Caco-2 (cell line): ENCODE measurements at regions not wholly inside any gene's neighbourhood (a gene's known extent, or its start where the extent isn't known, plus 50 kb on each side); places are given as distances from the start of the nearest gene placed in this dataset.

Source experiments
- BruUV-seq: library from RNA; stranded (reverse); fragments of 400-500 nt; replicated peaks from 2 replicates; lab custom pipeline; 2021; lab: Mats Ljungman, UMichigan
- CTCF ChIA-PET: fragments of 300-600 bp; sonication (Branson Sonifier 250); formaldehyde crosslinking; loops from one replicate; lab custom pipeline; 2022; ENCODE audit warnings: antibody characterized with exemption; lab: Charles Lee
- POLR2A ChIA-PET: fragments of 300-600 bp; sonication (Branson Sonifier 250); formaldehyde crosslinking; loops from one replicate; lab custom pipeline; 2022; ENCODE audit warnings: antibody characterized with exemption; lab: Charles Lee
- DNase-seq, 2 experiments: peaks; one replicate each; pipeline versions ENCODE4 v3.0.0 to v3.0.0-alpha.2; 2020 to 2022
- H3K27me3 ChIP-seq: replicated peaks from 2 replicates; pipeline ENCODE4 v1.6.0; 2011; ENCODE audit warnings: low read length; ENCODE audit not compliant: control insufficient read depth, insufficient read depth
- H3K36me3 ChIP-seq: 2 replicates; pipeline ENCODE4 v1.5.1; 2011; ENCODE audit warnings: low read length; ENCODE audit not compliant: control insufficient read depth, insufficient read depth
- H3K4me1 ChIP-seq: fragments of 250-450 bp; sonication (Bioruptor Pico); 2 replicates; pipeline ENCODE4 v1.5.1; 2020; ENCODE audit warnings: mild to moderate bottlenecking
- H3K4me3 ChIP-seq: 2 replicates; pipeline ENCODE4 v1.5.1; 2011; ENCODE audit warnings: low read depth, mild to moderate bottlenecking, control low read depth, low read length
- H3K9me3 ChIP-seq: fragments of 250-450 bp; sonication (Bioruptor Pico); 2 replicates; pipeline ENCODE4 v1.5.1; 2020; ENCODE audit warnings: mild to moderate bottlenecking, moderate library complexity
- H3K27ac Mint-ChIP-seq: one replicate; pipeline ENCODE4 v1.8.0; 2022; ENCODE audit warnings: mixed read lengths; ENCODE audit not compliant: unreplicated experiment
- H3K27me3 Mint-ChIP-seq: one replicate; pipeline ENCODE4 v1.8.0; 2022; ENCODE audit warnings: mixed read lengths; ENCODE audit not compliant: insufficient read depth, unreplicated experiment
- H3K36me3 Mint-ChIP-seq: one replicate; pipeline ENCODE4 v1.8.0; 2022; ENCODE audit warnings: mild to moderate bottlenecking, mixed read lengths; ENCODE audit not compliant: insufficient read depth, unreplicated experiment
- H3K4me1 Mint-ChIP-seq: one replicate; pipeline ENCODE4 v1.8.0; 2022; ENCODE audit warnings: low read depth, mixed read lengths; ENCODE audit not compliant: unreplicated experiment
- H3K4me3 Mint-ChIP-seq: one replicate; pipeline ENCODE4 v1.8.0; 2022; ENCODE audit warnings: mild to moderate bottlenecking, moderate library complexity, mixed read lengths; ENCODE audit not compliant: unreplicated experiment
- H3K9me3 Mint-ChIP-seq: one replicate; pipeline ENCODE4 v1.8.0; 2022; ENCODE audit warnings: mixed read lengths; ENCODE audit not compliant: unreplicated experiment
- intact Hi-C: fragments of 100-400 bp; cut with micrococcal nuclease; formaldehyde crosslinking; loops from one replicate; pipeline ENCODE4 v1.10.0; 2022; ENCODE audit not compliant: unreplicated experiment
- TF ChIP-seq, protein P1 (sequence below), 2 experiments: fragments of 200-600 bp in 1 of 2; IDR thresholded peaks; 1 replicate in 1 of 2; 2 replicates in 1 of 2; pipeline versions ENCODE4 v1.5.1 to v1.8.0; 2011 to 2022; ENCODE audit warnings: antibody characterized with exemption in 1 of 2, control low read depth in 1 of 2, inconsistent platforms in 1 of 2, low read depth in 1 of 2, low read length in 1 of 2, mild to moderate bottlenecking in 1 of 2, moderate library complexity in 1 of 2; ENCODE audit not compliant: insufficient read depth in 1 of 2, severe bottlenecking in 1 of 2, unreplicated experiment in 1 of 2

DNA sequence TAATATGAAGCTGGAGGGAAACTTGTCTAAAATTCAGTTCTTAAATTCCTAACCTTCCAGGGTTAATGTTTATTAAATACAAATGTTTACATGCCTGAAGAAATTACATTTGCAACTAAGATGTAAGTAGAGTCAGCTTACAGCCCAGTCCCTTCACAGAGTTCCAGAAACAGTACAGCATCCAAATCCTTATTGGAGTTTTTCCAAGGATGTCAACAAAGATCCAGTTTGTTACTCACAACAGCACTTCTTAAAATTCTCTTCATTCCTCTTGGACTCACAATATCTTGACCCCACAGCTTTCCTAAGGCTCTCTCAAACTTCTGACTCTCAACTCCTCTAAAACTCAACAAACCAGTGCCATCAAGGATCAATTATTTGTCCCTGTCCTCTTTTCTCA lies 50.1 kb upstream of the RWDD3 start:
- no peaks in the 10 kb centered on the region for H3K9me3 ChIP-seq

More for the DNA sequence above, 50.1 kb upstream of the RWDD3 start:
- ChIA-PET CTCF (no interaction called here), POLR2A (no interaction called here)
- Mint-ChIP-seq H3K27me3 (no peaks in the 10 kb centered on the region), H3K4me1 (no peaks in the 10 kb centered on the region), H3K27ac (no peak overlapping the region), H3K9me3 (no peaks in the 10 kb centered on the region), H3K36me3 (peaks cover 1% of the 10 kb centered on the region), H3K4me3 (no peak overlapping the region)
- TF ChIP-seq, protein P1, sequence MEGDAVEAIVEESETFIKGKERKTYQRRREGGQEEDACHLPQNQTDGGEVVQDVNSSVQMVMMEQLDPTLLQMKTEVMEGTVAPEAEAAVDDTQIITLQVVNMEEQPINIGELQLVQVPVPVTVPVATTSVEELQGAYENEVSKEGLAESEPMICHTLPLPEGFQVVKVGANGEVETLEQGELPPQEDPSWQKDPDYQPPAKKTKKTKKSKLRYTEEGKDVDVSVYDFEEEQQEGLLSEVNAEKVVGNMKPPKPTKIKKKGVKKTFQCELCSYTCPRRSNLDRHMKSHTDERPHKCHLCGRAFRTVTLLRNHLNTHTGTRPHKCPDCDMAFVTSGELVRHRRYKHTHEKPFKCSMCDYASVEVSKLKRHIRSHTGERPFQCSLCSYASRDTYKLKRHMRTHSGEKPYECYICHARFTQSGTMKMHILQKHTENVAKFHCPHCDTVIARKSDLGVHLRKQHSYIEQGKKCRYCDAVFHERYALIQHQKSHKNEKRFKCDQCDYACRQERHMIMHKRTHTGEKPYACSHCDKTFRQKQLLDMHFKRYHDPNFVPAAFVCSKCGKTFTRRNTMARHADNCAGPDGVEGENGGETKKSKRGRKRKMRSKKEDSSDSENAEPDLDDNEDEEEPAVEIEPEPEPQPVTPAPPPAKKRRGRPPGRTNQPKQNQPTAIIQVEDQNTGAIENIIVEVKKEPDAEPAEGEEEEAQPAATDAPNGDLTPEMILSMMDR (IDR thresholded peaks at IDR 0.05; ENCODE audit: insufficient read depth in 1 of 2, low read depth in 1 of 2, low read length in 1 of 2, severe bottlenecking in 1 of 2, unreplicated experiment in 1 of 2) = no peak
- no peaks in the 10 kb centered on the region for H3K4me1 ChIP-seq
- no peak overlapping the region for H3K4me3 ChIP-seq
- BruUV-seq = no TSS peak
- no peaks in the 10 kb centered on the region for H3K36me3 ChIP-seq
- H3K27me3 ChIP-seq = no peaks in the 10 kb centered on the region
- intact Hi-C loops = no loop called here
- DNase-seq = no peak
